SU-DHL-6 (cell line): ENCODE measurements at regions not wholly inside any gene's neighbourhood (a gene's known extent, or its start where the extent isn't known, plus 50 kb on each side); places are given as distances from the start of the nearest gene placed in this dataset.

ENCODE experiments used
- EZH2phosphoT487 ChIP-seq: fragments of 200-600 bp; sonication (generic), shearing (Covaris generic); conservative IDR thresholded peaks from 2 replicates; pipeline ENCODE4 v1.6.1; 2018; ENCODE audit warnings: mild to moderate bottlenecking, antibody characterized with exemption, low read length, moderate library complexity, mixed read lengths
- TF ChIP-seq, protein P1 (sequence below): fragments of 200-600 bp; sonication (generic); IDR thresholded peaks from one replicate; pipeline ENCODE4 v1.5.1; 2017; ENCODE audit warnings: antibody characterized with exemption, mild to moderate bottlenecking, low read length, moderate library complexity; ENCODE audit not compliant: insufficient read depth, poor library complexity, severe bottlenecking

DNA sequence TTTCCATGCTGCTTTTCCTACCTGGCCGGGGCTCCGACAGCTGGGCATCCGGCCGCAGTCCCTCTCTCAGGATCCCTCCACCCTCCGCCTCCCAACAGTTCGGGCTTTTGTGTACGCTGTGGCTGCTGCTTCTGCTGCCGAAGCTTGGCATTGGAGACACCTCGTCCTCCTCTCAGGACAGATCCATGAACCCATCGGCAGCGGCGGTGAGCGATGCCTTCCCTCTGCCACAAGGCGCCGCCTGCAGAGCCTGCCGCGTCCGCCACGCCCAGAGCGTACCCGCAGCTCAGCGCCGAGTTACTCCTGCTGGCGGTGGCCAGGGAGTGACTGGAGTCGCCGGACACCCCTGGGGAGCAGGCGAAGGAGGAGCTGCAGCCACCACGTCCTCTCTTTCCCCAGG lies 2032.8 kb downstream of the TP53TG3F start:
- TF ChIP-seq, protein P1, sequence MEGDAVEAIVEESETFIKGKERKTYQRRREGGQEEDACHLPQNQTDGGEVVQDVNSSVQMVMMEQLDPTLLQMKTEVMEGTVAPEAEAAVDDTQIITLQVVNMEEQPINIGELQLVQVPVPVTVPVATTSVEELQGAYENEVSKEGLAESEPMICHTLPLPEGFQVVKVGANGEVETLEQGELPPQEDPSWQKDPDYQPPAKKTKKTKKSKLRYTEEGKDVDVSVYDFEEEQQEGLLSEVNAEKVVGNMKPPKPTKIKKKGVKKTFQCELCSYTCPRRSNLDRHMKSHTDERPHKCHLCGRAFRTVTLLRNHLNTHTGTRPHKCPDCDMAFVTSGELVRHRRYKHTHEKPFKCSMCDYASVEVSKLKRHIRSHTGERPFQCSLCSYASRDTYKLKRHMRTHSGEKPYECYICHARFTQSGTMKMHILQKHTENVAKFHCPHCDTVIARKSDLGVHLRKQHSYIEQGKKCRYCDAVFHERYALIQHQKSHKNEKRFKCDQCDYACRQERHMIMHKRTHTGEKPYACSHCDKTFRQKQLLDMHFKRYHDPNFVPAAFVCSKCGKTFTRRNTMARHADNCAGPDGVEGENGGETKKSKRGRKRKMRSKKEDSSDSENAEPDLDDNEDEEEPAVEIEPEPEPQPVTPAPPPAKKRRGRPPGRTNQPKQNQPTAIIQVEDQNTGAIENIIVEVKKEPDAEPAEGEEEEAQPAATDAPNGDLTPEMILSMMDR: no peak
- TF ChIP-seq EZH2phosphoT487: no peak
